GM18499 (cell line): ENCODE measurements at regions not wholly inside any gene's neighbourhood (a gene's known extent, or its start where the extent isn't known, plus 50 kb on each side); places are given as distances from the start of the nearest gene placed in this dataset.

Experiments used
- ATAC-seq: cut with Tn5 transposase; IDR thresholded peaks from one replicate; pipeline ENCODE4 v1.9.1; 2021; ENCODE audit warnings: moderate number of reproducible peaks; ENCODE audit not compliant: insufficient read depth, unreplicated experiment

DNA sequence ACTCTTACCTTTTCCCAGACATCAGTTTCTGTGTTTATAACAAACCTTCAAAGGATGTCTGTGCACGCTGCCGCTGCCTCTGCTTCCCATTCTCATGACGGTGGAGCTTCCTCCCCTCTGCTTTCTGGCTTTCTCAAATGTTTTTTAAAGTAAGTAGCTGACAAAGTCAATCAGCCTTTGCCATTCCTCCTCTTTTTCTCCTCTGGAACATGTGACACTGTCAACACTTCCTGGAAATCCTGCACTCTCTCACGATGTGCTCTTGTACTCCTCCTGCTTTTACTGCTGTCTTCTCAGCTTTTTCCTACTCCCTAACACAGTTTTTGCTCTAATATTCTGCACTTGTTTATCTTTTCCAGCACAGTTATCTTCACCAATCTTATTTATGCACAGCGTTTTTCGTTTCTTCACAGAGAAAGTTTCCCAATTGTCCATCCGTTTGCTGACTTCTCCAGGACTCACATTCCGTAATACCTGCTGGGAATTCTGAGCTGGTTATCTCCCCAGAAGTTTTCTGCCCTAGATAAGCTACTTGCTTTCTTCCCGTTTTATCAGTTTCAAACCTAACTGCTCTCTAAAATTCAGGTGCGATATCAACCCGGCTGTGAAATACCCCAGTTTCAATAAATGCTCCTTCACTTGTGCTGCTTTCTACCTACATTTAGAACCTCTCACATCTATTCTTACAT is 465.6 kb upstream of the AGA start:
- ATAC-seq: no peak

DNA sequence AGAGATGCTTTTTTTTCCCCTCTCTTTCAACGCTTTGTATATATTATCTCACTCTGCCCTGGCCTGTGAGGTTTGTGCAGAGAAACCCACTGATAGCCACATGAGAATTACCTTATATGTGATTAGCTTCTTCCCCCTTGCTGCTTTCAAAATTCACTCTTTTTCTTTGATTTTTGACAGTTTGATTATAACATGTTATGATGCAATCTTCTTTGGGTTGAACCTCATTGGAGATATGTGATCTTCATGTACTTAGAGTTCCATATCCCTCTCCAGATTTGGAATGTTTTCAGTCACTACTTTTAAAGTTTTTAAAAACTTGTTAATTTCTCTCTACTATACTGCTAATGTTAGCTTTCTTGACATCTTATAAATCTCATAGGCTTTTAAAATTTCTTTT is 479.5 kb upstream of the AGA start:
- ATAC-seq: no peak

DNA sequence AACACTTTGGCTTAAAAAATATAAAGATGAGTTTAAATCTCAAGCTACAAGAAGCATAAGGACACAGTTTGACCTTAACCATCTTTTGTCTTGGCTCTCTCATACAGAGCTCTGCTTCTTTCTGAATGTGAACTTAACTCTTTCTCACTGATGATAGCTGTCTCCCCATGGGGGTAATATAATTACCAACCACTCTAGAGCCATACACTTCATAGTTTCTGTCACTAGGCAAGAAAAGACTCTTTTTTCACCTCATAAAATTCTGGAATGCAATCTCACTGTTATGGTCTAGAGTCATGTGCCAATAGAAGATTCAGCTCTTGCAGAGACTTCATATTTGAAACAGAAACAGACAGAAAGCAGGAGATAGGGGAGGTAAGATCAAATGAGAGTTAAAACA is 481.7 kb upstream of the AGA start:
- no peak for ATAC-seq

DNA sequence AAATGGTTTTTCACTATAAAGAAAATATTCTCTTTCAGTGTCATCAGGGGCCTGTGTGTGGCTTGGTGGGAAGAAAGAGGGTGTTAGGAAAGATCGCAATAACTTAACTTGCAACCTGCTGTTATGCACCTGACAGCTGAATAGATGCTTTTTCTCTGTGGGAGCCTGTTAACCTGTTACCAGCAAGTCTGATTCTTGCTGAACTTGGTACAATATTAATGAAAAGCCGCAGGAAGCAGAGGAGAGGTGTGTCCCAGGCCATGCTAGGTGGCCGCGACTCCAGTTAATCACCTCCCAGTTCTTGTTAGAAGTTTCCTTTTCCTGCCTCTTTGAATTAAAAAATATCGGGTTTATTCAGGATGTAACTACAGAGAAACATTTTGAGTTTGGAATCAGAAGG is 494.8 kb upstream of the AGA start:
- no peak for ATAC-seq

- no peak for ATAC-seq
Measured at GRCh38 chr4:177938226-177938625, 496.0 kb upstream of the AGA start.

- no peak for ATAC-seq
Measured at GRCh38 chr4:177945268-177945667, 503.0 kb upstream of the AGA start.

- no peak for ATAC-seq
Measured at GRCh38 chr4:177947607-177948006, 505.4 kb upstream of the AGA start.

GRCh38 chr4:177948853-177949252 is 506.6 kb upstream of the AGA start:
- no peak for ATAC-seq

GRCh38 chr4:177951026-177951425 is 508.8 kb upstream of the AGA start:
- ATAC-seq: no peak

- no peak for ATAC-seq
Measured at GRCh38 chr4:177952723-177953122, 510.5 kb upstream of the AGA start.

DNA sequence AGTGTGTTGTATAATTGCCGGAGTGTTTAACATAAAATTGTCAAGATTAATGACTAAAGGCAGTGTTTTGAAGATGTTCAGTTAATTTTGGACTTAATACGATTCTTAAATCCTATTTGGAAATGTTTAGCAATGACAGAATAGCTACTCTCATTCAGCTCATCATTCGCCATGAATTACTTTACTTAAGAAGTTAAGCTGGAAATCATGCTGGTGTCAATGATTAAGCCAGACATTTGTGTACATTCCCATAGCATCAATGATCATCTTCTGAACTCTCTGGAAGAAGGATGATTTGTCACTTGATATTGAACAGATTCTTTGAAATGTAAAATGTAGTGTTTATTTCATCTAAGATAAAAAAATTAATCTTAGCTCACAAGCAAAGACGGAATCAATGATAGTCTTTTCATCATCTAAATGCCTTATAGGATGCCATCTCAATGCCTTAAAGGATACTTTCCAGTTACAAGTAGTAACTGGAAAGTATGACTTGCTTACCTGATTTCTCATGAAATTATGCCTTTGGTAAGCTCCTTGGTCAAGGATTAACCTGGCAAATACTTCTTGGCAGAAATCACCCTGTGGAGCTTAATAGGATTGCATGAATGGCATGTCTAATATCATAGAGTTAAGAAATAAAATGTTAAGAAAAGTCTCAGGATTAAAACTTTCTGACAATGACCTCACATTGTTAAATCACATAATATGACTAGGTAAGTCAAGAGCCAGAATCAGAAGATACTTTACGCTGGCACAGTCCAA is 515.5 kb upstream of the AGA start:
- no peak for ATAC-seq

DNA sequence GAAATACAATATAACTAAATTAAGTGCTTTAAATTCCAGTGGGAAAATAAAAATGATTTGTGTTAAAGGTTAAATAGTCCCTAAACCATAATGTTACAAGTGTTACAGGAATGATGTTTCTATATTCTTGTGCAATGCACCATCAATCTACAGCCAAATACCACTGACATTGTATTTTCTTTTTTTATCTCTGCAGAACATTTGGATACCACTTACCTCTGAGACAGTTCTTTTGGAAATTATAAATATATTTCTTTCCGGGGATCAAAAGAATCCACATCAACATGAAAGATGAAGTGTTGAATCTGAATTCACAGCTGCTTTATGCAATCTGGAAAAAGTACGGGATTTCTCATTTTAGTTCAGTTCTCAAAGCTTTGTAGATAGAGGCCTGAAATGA is 518.3 kb upstream of the AGA start:
- ATAC-seq: no peak

GRCh38 chr4:177961761-177962380 is 519.6 kb upstream of the AGA start:
- ATAC-seq: no peak

DNA sequence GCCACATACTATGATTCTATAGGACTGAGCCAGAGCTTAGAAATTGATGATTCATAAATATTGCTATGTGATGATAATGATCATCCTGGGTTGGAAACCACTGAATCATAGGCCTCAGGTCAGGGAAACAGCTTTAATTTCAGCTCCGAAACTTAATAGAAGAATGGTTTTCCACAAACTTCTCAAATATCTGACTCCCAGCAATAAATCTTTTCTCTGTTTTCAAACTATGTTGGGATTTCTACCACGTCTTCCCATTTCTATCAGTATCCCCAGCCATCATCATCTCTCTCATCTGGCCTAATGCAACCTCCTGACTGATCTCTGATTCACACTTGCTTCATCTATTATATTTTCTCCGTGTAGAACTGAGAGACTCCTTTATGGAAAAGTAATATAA is 521.8 kb upstream of the AGA start:
- no peak for ATAC-seq

- no peak for ATAC-seq
Measured at GRCh38 chr4:177964693-177965168, 522.5 kb upstream of the AGA start.

GRCh38 chr4:177967328-177967727 is 525.1 kb upstream of the AGA start:
- ATAC-seq: no peak

DNA sequence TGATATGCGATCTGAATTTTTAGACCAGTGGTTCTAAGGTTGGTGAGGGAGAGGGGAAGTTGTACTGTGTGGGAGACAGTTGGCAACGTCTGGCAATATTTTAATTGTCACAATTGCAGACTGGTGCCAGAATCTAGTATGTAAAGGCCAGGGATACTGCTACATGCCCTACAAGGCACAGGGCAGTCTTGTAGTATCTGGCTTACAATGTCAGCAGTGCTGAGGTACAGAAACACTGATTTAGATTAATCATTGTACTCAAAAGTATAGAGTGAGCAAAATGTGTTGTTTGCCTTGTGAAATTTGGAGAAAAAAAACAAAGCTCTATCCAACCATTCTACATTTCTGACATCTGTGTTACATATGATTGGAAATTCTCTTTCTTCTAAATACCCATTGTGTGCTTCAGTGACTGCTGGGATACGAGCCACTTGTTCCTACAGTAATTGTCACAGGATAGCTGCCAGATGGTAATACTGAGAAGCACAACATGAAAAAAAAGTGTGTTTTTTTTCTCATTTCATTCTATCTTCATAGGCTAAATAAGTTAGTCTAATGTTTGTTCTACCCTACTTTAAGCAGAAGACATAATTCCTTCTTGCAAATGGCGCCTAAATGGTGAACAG is 526.7 kb upstream of the AGA start:
- ATAC-seq: no peak

GRCh38 chr4:177974461-177974860 is 532.2 kb upstream of the AGA start:
- ATAC-seq: no peak

DNA sequence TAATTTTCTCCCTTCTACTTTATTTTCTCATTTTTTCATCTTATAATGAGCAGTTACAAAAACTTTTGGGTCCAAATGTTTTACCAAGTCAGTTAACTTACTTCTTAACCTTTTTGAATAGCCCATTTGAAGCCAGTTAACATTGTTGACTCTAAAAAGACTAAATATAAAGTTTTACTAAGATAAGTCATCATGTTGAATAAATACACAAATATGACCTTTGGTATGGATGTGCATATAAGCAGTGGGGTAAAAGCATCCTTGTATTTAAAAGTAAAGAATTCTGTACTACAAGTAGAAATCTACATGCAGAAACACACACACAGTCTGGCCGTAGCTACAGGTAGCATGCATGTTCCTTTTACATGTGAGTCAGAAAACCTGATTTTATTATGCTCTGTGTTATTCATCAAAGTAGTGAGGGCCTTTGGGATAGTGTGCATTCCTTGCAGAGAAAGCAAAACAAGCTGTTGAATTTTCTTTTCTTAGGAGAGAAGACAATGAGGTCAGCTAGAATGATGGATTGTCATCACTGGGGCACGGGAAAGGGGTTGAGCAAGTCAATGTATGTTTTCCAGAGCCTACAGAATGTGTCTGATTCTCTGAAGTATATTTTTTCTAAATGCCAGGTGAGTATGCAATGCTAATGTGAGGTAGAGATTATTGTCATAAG is 533.2 kb upstream of the AGA start:
- ATAC-seq: no peak

DNA sequence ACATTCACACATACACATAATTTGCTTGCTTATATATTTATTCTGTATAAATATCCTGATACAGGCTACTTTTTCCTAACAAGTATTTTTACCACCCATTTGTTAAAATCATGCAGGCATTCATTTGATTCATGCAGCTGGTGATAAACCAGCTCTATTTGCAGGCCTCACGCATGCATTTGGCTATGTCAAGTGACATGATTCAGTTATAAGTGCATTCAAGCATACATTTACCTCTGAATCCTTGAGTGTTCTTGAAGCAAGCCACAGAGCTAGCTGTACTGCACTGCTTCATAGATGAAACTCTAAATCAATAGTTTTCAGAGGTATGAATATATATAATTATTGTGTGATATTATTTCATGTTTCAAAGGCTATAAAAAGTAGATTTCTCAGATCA is 544.0 kb upstream of the AGA start:
- no peak for ATAC-seq

- no peak for ATAC-seq
Measured at GRCh38 chr4:177987896-177988295, 545.7 kb upstream of the AGA start.
